ENCODE measurements at regions not wholly inside any gene's neighbourhood (a gene's known extent, or its start where the extent isn't known, plus 50 kb on each side); places are given as distances from the start of the nearest gene placed in this dataset.

- no peak for TF ChIP-seq EZH2 (IDR thresholded peaks at IDR 0.05; ENCODE audit: low read length, missing control alignments)
- no peak for TF ChIP-seq CTCF (conservative IDR thresholded peaks at IDR 0.05 in 1 of 2, IDR thresholded peaks at IDR 0.05 in 1 of 2; ENCODE audit: low read depth in 1 of 2, low read length in 2 of 2)
Observed at GRCh38 chr2:149800624-149801542, 213.3 kb upstream of the MMADHC start.

All from fibroblast of lung (primary cell).